GM19438 (cell line): ENCODE measurements at regions not wholly inside any gene's neighbourhood (a gene's known extent, or its start where the extent isn't known, plus 50 kb on each side); places are given as distances from the start of the nearest gene placed in this dataset.
"Not testable (repeated sequence)": the region's sequence is repeated elsewhere in the genome, so short reads cannot be mapped to it uniquely, and the experiment has no call there.

Experiments
- ATAC-seq: cut with Tn5 transposase; IDR thresholded peaks from one replicate; pipeline ENCODE4 v1.9.1; 2021; ENCODE audit warnings: low read depth; ENCODE audit not compliant: unreplicated experiment

- no peak for ATAC-seq
These were observed 143.1 kb upstream of the NUDT4 start for GRCh38 chr12:93234641-93235040.

- no peak for ATAC-seq
These were observed 141.8 kb upstream of the NUDT4 start for GRCh38 chr12:93235881-93236280.

- no peak for ATAC-seq
These were observed 140.3 kb upstream of the NUDT4 start for GRCh38 chr12:93237235-93237915.

GRCh38 chr12:93238512-93239262 lies 139.0 kb upstream of the NUDT4 start:
- not testable (repeated sequence) for ATAC-seq

GRCh38 chr12:93239789-93240188 lies 137.9 kb upstream of the NUDT4 start:
- ATAC-seq = not testable (repeated sequence)

- no peak for ATAC-seq
These were observed 135.4 kb upstream of the NUDT4 start for GRCh38 chr12:93242154-93242972.

GRCh38 chr12:93243382-93243688 lies 134.4 kb upstream of the NUDT4 start:
- no peak for ATAC-seq

GRCh38 chr12:93243689-93244513 lies 133.8 kb upstream of the NUDT4 start:
- ATAC-seq = peak; percentile 45

- ATAC-seq = no peak
These were observed 133.1 kb upstream of the NUDT4 start for GRCh38 chr12:93244514-93245077.

GRCh38 chr12:93245543-93245942 lies 132.2 kb upstream of the NUDT4 start:
- ATAC-seq = peak; percentile 62

GRCh38 chr12:93247313-93247991 lies 130.3 kb upstream of the NUDT4 start:
- no peak for ATAC-seq

- ATAC-seq = no peak
These were observed 125.5 kb upstream of the NUDT4 start for GRCh38 chr12:93252221-93252620.

- ATAC-seq = no peak
These were observed 122.8 kb upstream of the NUDT4 start for GRCh38 chr12:93254911-93255310.

- no peak for ATAC-seq
These were observed 121.3 kb upstream of the NUDT4 start for GRCh38 chr12:93256256-93256969.

- no peak for ATAC-seq
These were observed 116.1 kb upstream of the NUDT4 start for GRCh38 chr12:93261505-93262094.

GRCh38 chr12:93272997-93273396 lies 104.7 kb upstream of the NUDT4 start:
- no peak for ATAC-seq

- no peak for ATAC-seq
These were observed 103.7 kb upstream of the NUDT4 start for GRCh38 chr12:93273834-93274564.

GRCh38 chr12:93274937-93275336 lies 102.8 kb upstream of the NUDT4 start:
- no peak for ATAC-seq
